Ovary (tissue), 3 donors: ENCODE measurements at regions not wholly inside any gene's neighbourhood (a gene's known extent, or its start where the extent isn't known, plus 50 kb on each side); places are given as distances from the start of the nearest gene placed in this dataset.

Experiments
- EP300 ChIP-seq: sonication (generic); formaldehyde crosslinking; IDR thresholded peaks from one replicate; pipeline ENCODE4 v1.6.1; 2017; ENCODE audit warnings: antibody characterized with exemption
- POLR2A ChIP-seq: fragments of 450-650 bp; IDR thresholded peaks from one replicate; pipeline ENCODE4 v1.6.1; 2017; ENCODE audit warnings: antibody characterized with exemption, mild to moderate bottlenecking, moderate library complexity
- TF ChIP-seq, protein P1 (sequence below), 3 donors: fragments of 450-650 bp in 2 of 3; fragments of 200-600 bp in 1 of 3; IDR thresholded peaks; one replicate each; pipeline versions ENCODE4 v1.5.1 to v1.8.0; 2016 to 2022; ENCODE audit warnings: antibody characterized with exemption in 3 of 3, mild to moderate bottlenecking in 1 of 3
- donor health status: DM: no; HTN: no; CAD: no.

DNA sequence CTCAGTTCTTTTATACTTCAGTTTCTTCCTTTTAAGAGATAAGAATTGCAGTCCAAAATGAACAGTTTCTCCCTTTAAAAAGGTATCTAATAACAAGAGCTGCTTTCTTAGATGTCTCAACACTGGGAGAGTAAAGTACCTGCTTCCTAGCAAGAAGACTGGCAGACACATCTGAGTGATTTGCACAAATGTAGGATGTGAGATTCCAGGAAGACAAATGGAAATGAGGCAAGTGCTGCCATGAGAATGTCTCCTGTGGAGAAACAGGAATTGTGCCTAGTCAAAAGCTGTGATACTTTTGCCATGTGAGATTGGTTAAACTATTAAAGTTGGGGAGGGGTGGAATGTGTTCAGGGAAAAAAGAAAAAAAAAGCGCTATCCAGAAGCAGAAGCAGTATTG, 159.1 kb downstream of the HTR1A start:
- TF ChIP-seq, protein P1, sequence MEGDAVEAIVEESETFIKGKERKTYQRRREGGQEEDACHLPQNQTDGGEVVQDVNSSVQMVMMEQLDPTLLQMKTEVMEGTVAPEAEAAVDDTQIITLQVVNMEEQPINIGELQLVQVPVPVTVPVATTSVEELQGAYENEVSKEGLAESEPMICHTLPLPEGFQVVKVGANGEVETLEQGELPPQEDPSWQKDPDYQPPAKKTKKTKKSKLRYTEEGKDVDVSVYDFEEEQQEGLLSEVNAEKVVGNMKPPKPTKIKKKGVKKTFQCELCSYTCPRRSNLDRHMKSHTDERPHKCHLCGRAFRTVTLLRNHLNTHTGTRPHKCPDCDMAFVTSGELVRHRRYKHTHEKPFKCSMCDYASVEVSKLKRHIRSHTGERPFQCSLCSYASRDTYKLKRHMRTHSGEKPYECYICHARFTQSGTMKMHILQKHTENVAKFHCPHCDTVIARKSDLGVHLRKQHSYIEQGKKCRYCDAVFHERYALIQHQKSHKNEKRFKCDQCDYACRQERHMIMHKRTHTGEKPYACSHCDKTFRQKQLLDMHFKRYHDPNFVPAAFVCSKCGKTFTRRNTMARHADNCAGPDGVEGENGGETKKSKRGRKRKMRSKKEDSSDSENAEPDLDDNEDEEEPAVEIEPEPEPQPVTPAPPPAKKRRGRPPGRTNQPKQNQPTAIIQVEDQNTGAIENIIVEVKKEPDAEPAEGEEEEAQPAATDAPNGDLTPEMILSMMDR (IDR thresholded peaks at IDR 0.05), result no peak
- TF ChIP-seq EP300, result no peak
- no peak for TF ChIP-seq POLR2A
